SK-N-SH (cell line): ENCODE measurements at regions not wholly inside any gene's neighbourhood (a gene's known extent, or its start where the extent isn't known, plus 50 kb on each side); places are given as distances from the start of the nearest gene placed in this dataset.

Source experiments
- CTCF ChIA-PET: fragments of 300-600, 350-600 bp; formaldehyde crosslinking; extraction: SDS; loops from one replicate; lab custom pipeline; 2021; lab: Yijun Ruan, JAX
- POLR2A ChIA-PET: fragments of 350-600 bp; sonication (Branson Sonifier 250); formaldehyde crosslinking; extraction: SDS; loops from one replicate; lab custom pipeline; 2020; ENCODE audit warnings: antibody characterized with exemption, inconsistent platforms; lab: Yijun Ruan, JAX
- DNase-seq: peaks from one replicate; pipeline ENCODE4 v3.0.0; 2012
- H2AFZ ChIP-seq: fragments of 200-600 bp; sonication (generic); 2 replicates; pipeline ENCODE4 v1.8.1; 2016; ENCODE audit warnings: antibody characterized with exemption, mild to moderate bottlenecking, low read depth
- H3F3A ChIP-seq: fragments of 200-600 bp; sonication (generic); replicated peaks from 2 replicates; pipeline ENCODE3; 2016; ENCODE audit warnings: antibody characterized with exemption, mild to moderate bottlenecking; ENCODE audit not compliant: insufficient read depth
- H3K27ac ChIP-seq, 2 experiments: fragments of 200-500 bp in 1 of 2; fragments of 200-600 bp in 1 of 2; sonication (Bioruptor generic) in 1 of 2; sonication (generic), shearing (Covaris generic) in 1 of 2; 2 replicates each; pipeline versions ENCODE4 v1.5.1 to v1.6.1; 2014 to 2016; ENCODE audit warnings: low read depth in 2 of 2, inconsistent platforms in 1 of 2, low read length in 1 of 2, mild to moderate bottlenecking in 1 of 2, mixed read lengths in 1 of 2
- H3K27me3 ChIP-seq: fragments of 200-600 bp; sonication (generic), shearing (Covaris generic); 2 replicates; pipeline ENCODE4 v1.6.1; 2016; ENCODE audit warnings: mixed run types; ENCODE audit not compliant: insufficient read depth
- H3K36me3 ChIP-seq, 2 experiments: fragments of 200-500 bp in 1 of 2; fragments of 200-600 bp in 1 of 2; sonication (Bioruptor generic) in 1 of 2; sonication (generic) in 1 of 2; replicated peaks in 1 of 2; 2 replicates each; pipeline versions ENCODE3 to v1.5.1; 2014 to 2016; ENCODE audit warnings: low read length in 1 of 2, mild to moderate bottlenecking in 1 of 2; ENCODE audit not compliant: insufficient read depth in 2 of 2, control insufficient read depth in 1 of 2
- H3K4me1 ChIP-seq, 2 experiments: fragments of 200-500 bp in 1 of 2; fragments of 200-600 bp in 1 of 2; sonication (Bioruptor generic) in 1 of 2; sonication (generic), shearing (Covaris generic) in 1 of 2; 2 replicates each; pipeline versions ENCODE4 v1.5.1 to v1.6.1; 2014 to 2016; ENCODE audit warnings: low read depth in 1 of 2, low read length in 1 of 2, mixed run types in 1 of 2; ENCODE audit not compliant: insufficient read depth in 2 of 2, control insufficient read depth in 1 of 2
- H3K4me2 ChIP-seq: fragments of 200-600 bp; sonication (generic), shearing (Covaris generic); 2 replicates; pipeline ENCODE4 v1.6.1; 2017; ENCODE audit warnings: mixed run types
- H3K4me3 ChIP-seq, 2 experiments: fragments of 200-500 bp in 1 of 2; fragments of 200-600 bp in 1 of 2; sonication (Bioruptor generic) in 1 of 2; sonication (generic), shearing (Covaris generic) in 1 of 2; 2 replicates each; pipeline versions ENCODE4 v1.5.1 to v1.8.1; 2014 to 2016; ENCODE audit warnings: low read depth in 2 of 2, inconsistent platforms in 1 of 2, low read length in 1 of 2, mild to moderate bottlenecking in 1 of 2, mixed read lengths in 1 of 2, moderate library complexity in 1 of 2
- H3K79me2 ChIP-seq: fragments of 200-600 bp; sonication (generic); 2 replicates; pipeline ENCODE4 v1.8.1; 2017; ENCODE audit warnings: mild to moderate bottlenecking; ENCODE audit not compliant: insufficient read depth
- H3K9ac ChIP-seq: fragments of 200-600 bp; sonication (generic); 2 replicates; pipeline ENCODE4 v1.6.1; 2017; ENCODE audit warnings: mixed run types
- H3K9me2 ChIP-seq: fragments of 200-600 bp; sonication (generic); 2 replicates; pipeline ENCODE4 v1.6.1; 2017; ENCODE audit warnings: mixed run types
- H3K9me3 ChIP-seq: fragments of 200-600 bp; sonication (generic); 2 replicates; pipeline ENCODE4 v1.6.1; 2017; ENCODE audit warnings: mixed run types, mild to moderate bottlenecking, moderate library complexity
- H4K20me1 ChIP-seq: fragments of 200-600 bp; sonication (generic); 2 replicates; pipeline ENCODE4 v1.6.1; 2017; ENCODE audit warnings: mild to moderate bottlenecking, mixed run types; ENCODE audit not compliant: insufficient read depth
- CHD2 ChIP-seq: fragments of 150-350 bp; IDR thresholded peaks from 2 replicates; pipeline ENCODE4 v1.6.1; 2018; ENCODE audit warnings: low read length; ENCODE audit not compliant: partially characterized antibody
- CTCF ChIP-seq: fragments of 200-600 bp; sonication (generic); IDR thresholded peaks from 2 replicates; pipeline ENCODE4 v1.6.1; 2017; ENCODE audit warnings: antibody characterized with exemption, mild to moderate bottlenecking, moderate library complexity
- ELF1 ChIP-seq: IDR thresholded peaks from 2 replicates; pipeline ENCODE4 v1.4.0; 2012
- EZH2phosphoT487 ChIP-seq: fragments of 200-600 bp; sonication (generic); IDR thresholded peaks from 2 replicates; pipeline ENCODE4 v1.6.1; 2017; ENCODE audit warnings: low read depth, mixed run types, mild to moderate bottlenecking, antibody characterized with exemption, moderate library complexity, borderline replicate concordance
- FOXJ3 ChIP-seq: sonication (generic); formaldehyde crosslinking; IDR thresholded peaks from 2 replicates; pipeline ENCODE4 v1.5.1; 2020; ENCODE audit warnings: mild to moderate bottlenecking, missing genetic modification reagents
- FOXM1 ChIP-seq: IDR thresholded peaks from 2 replicates; pipeline ENCODE4 v1.4.0; 2012; ENCODE audit warnings: low read depth, mild to moderate bottlenecking
- GABPA ChIP-seq: IDR thresholded peaks from 2 replicates; pipeline ENCODE4 v1.4.0; 2012; ENCODE audit warnings: low read depth, mild to moderate bottlenecking
- GATA2 ChIP-seq: sonication (generic); formaldehyde crosslinking; IDR thresholded peaks from 2 replicates; pipeline ENCODE4 v1.5.0; 2020; ENCODE audit warnings: mild to moderate bottlenecking, missing genetic modification reagents
- MAX ChIP-seq: IDR thresholded peaks from 2 replicates; pipeline ENCODE4 v1.4.0; 2012; ENCODE audit warnings: low read depth
- MEF2A ChIP-seq: IDR thresholded peaks from 2 replicates; pipeline ENCODE4 v1.4.0; 2012; ENCODE audit warnings: low read depth, borderline replicate concordance
- MXI1 ChIP-seq: IDR thresholded peaks from 2 replicates; pipeline ENCODE4 v1.6.1; 2012; ENCODE audit warnings: mild to moderate bottlenecking, low read depth, low read length, improper control_type of control experiment
- NFIC ChIP-seq: IDR thresholded peaks from 2 replicates; pipeline ENCODE4 v1.4.0; 2012; ENCODE audit warnings: borderline replicate concordance
- NRF1 ChIP-seq: IDR thresholded peaks from 2 replicates; pipeline ENCODE4 v1.6.1; 2012; ENCODE audit warnings: low read depth, mild to moderate bottlenecking, low read length
- RAD21 ChIP-seq: IDR thresholded peaks from 2 replicates; pipeline ENCODE4 v1.6.1; 2012; ENCODE audit warnings: mild to moderate bottlenecking, low read length
- TEAD4 ChIP-seq: IDR thresholded peaks from 2 replicates; pipeline ENCODE4 v1.4.0; 2012; ENCODE audit warnings: mild to moderate bottlenecking, borderline replicate concordance; ENCODE audit not compliant: insufficient read depth
- YY1 ChIP-seq: IDR thresholded peaks from 2 replicates; pipeline ENCODE4 v1.4.0; 2012; ENCODE audit warnings: low read depth, mild to moderate bottlenecking
- WGBS: methylation state at CpG from one replicate; pipeline ENCODE4 v1.1.6; 2017; ENCODE audit warnings: low lambda C conversion rate; 5-methylcytosine and 5-hydroxymethylcytosine counted together
- TF ChIP-seq, protein P1 (sequence below): IDR thresholded peaks from 2 replicates; pipeline ENCODE4; 2012
- TF ChIP-seq, protein P2 (sequence below): IDR thresholded peaks from 2 replicates; pipeline ENCODE4 v1.4.0; 2012; ENCODE audit warnings: low read depth, borderline replicate concordance
- TF ChIP-seq, protein P3 (sequence below): IDR thresholded peaks from 2 replicates; pipeline ENCODE4 v1.6.1; 2012; ENCODE audit warnings: mild to moderate bottlenecking, low read depth, low read length, moderate library complexity

DNA sequence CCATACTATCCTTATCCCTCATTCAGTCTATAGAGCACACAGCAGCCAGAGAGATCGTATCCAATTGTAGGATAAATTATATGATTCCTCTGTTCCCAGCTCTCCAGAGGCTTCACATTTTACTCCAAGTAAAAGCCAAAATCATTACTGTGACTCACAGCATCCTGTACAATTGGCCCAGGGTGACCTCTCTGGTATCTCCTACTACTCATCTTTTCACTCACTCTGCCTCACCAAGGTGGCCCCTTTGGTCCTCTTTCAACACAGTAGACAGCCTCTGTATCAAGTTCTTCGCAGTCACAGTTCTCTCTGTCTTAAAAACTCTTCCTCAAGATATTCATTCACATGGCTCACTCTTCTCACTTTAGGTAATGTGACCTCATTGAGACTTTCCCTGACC lies 72.6 kb upstream of the LSM8 start:
- no peak overlapping the region for H3K4me2 ChIP-seq
- ChIA-PET POLR2A (no interaction called here), CTCF (no interaction called here)
- H3K79me2 ChIP-seq = no peaks in the 10 kb centered on the region
- H3K9me2 ChIP-seq = no peaks in the 10 kb centered on the region
- H3F3A ChIP-seq = no peaks in the 10 kb centered on the region
- H3K4me1 ChIP-seq = no peaks in the 10 kb centered on the region
- no peak for DNase-seq
- H3K27ac ChIP-seq = no peak overlapping the region
- H3K36me3 ChIP-seq = no peaks in the 10 kb centered on the region
- H3K27me3 ChIP-seq = no peaks in the 10 kb centered on the region; the same call in 1 of the 2 replicates
- H3K9me3 ChIP-seq = no peaks in the 10 kb centered on the region
- WGBS = 0% methylated on average over 2 of the region's 2 CpGs
- H3K9ac ChIP-seq = no peak overlapping the region
- H4K20me1 ChIP-seq = no peaks in the 10 kb centered on the region
- TF ChIP-seq EZH2phosphoT487 = no peak
- no peak for TF ChIP-seq CTCF
- TF ChIP-seq, protein P1, sequence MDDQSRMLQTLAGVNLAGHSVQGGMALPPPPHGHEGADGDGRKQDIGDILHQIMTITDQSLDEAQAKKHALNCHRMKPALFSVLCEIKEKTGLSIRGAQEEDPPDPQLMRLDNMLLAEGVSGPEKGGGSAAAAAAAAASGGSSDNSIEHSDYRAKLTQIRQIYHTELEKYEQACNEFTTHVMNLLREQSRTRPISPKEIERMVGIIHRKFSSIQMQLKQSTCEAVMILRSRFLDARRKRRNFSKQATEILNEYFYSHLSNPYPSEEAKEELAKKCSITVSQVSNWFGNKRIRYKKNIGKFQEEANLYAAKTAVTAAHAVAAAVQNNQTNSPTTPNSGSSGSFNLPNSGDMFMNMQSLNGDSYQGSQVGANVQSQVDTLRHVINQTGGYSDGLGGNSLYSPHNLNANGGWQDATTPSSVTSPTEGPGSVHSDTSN = no peak
- no peak for TF ChIP-seq FOXM1
- no peak for TF ChIP-seq NFIC
- TF ChIP-seq MXI1 = no peak
- TF ChIP-seq, protein P2, sequence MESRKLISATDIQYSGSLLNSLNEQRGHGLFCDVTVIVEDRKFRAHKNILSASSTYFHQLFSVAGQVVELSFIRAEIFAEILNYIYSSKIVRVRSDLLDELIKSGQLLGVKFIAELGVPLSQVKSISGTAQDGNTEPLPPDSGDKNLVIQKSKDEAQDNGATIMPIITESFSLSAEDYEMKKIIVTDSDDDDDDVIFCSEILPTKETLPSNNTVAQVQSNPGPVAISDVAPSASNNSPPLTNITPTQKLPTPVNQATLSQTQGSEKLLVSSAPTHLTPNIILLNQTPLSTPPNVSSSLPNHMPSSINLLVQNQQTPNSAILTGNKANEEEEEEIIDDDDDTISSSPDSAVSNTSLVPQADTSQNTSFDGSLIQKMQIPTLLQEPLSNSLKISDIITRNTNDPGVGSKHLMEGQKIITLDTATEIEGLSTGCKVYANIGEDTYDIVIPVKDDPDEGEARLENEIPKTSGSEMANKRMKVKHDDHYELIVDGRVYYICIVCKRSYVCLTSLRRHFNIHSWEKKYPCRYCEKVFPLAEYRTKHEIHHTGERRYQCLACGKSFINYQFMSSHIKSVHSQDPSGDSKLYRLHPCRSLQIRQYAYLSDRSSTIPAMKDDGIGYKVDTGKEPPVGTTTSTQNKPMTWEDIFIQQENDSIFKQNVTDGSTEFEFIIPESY = no peak
- TF ChIP-seq YY1 = no peak
- no peak for TF ChIP-seq TEAD4
- no peak for TF ChIP-seq GABPA
- no peak for TF ChIP-seq MEF2A
- no peak overlapping the region for H3K4me3 ChIP-seq
- no peak overlapping the region for H2AFZ ChIP-seq

GRCh38 chr7:118114175-118114574 lies 69.8 kb upstream of the LSM8 start:
- no peak overlapping the region for H3K27ac ChIP-seq
- CTCF ChIA-PET = interaction anchor here (1.3 kb wide), 1 partner anchor 14 kb away, joined by 3 read pairs; no protein-coding TSS in a partner anchor
- H3K9me3 ChIP-seq = no peaks in the 10 kb centered on the region
- H3K36me3 ChIP-seq = no peaks in the 10 kb centered on the region
- H4K20me1 ChIP-seq = no peaks in the 10 kb centered on the region
- H3K9me2 ChIP-seq = no peaks in the 10 kb centered on the region
- no peak overlapping the region for H3K4me2 ChIP-seq
- H3K27me3 ChIP-seq = no peaks in the 10 kb centered on the region
- H3K9ac ChIP-seq = no peak overlapping the region
- no peak overlapping the region for H3K4me3 ChIP-seq
- no peaks in the 10 kb centered on the region for H3K79me2 ChIP-seq
- H2AFZ ChIP-seq = no peak overlapping the region
- DNase-seq = no peak
- H3F3A ChIP-seq = no peaks in the 10 kb centered on the region
- POLR2A ChIA-PET = no interaction called here
- 11% methylated on average over 10 of the region's 10 CpGs for WGBS
- no peaks in the 10 kb centered on the region for H3K4me1 ChIP-seq
- TF ChIP-seq CHD2 (no peak), RAD21 (no peak), GATA2 (CRISPR knock-in tag) (no peak), ELF1 (no peak), FOXJ3 (CRISPR knock-in tag) (no peak), NRF1 (no peak), MEF2A (no peak), MAX (no peak)
- TF ChIP-seq, protein P3, sequence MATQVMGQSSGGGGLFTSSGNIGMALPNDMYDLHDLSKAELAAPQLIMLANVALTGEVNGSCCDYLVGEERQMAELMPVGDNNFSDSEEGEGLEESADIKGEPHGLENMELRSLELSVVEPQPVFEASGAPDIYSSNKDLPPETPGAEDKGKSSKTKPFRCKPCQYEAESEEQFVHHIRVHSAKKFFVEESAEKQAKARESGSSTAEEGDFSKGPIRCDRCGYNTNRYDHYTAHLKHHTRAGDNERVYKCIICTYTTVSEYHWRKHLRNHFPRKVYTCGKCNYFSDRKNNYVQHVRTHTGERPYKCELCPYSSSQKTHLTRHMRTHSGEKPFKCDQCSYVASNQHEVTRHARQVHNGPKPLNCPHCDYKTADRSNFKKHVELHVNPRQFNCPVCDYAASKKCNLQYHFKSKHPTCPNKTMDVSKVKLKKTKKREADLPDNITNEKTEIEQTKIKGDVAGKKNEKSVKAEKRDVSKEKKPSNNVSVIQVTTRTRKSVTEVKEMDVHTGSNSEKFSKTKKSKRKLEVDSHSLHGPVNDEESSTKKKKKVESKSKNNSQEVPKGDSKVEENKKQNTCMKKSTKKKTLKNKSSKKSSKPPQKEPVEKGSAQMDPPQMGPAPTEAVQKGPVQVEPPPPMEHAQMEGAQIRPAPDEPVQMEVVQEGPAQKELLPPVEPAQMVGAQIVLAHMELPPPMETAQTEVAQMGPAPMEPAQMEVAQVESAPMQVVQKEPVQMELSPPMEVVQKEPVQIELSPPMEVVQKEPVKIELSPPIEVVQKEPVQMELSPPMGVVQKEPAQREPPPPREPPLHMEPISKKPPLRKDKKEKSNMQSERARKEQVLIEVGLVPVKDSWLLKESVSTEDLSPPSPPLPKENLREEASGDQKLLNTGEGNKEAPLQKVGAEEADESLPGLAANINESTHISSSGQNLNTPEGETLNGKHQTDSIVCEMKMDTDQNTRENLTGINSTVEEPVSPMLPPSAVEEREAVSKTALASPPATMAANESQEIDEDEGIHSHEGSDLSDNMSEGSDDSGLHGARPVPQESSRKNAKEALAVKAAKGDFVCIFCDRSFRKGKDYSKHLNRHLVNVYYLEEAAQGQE = no peak
- TF ChIP-seq, protein P2 = no peak
